GM23338 (cell line): ENCODE measurements at regions not wholly inside any gene's neighbourhood (a gene's known extent, or its start where the extent isn't known, plus 50 kb on each side); places are given as distances from the start of the nearest gene placed in this dataset.

Source experiments
- ATAC-seq: fragments of 200-7000 bp; cut with Tn5 transposase; 3 replicates; pipeline ENCODE4 v1.9.1; 2020
- DNase-seq: peaks from one replicate; pipeline ENCODE4 v3.0.0-alpha.2; 2015; ENCODE audit warnings: low spot score
- H2AFZ ChIP-seq: fragments of 200-600 bp; sonication (generic); 2 replicates; pipeline ENCODE4 v1.8.0; 2016; ENCODE audit warnings: antibody characterized with exemption, mild to moderate bottlenecking, moderate library complexity
- H3F3A ChIP-seq: fragments of 200-600 bp; sonication (generic); replicated peaks from 2 replicates; pipeline ENCODE4 v1.8.0; 2017; ENCODE audit warnings: antibody characterized with exemption, mixed run types, low read depth
- H3K27ac ChIP-seq: fragments of 200-600 bp; sonication (generic); 2 replicates; pipeline ENCODE4 v1.6.1; 2016; ENCODE audit warnings: low read depth
- H3K27me3 ChIP-seq: fragments of 200-600 bp; sonication (generic); 2 replicates; pipeline ENCODE4 v1.8.0; 2016; ENCODE audit warnings: mild to moderate bottlenecking, mixed run types, moderate library complexity; ENCODE audit not compliant: insufficient read depth
- H3K36me3 ChIP-seq: fragments of 200-600 bp; sonication (generic); 2 replicates; pipeline ENCODE4 v1.8.0; 2016; ENCODE audit warnings: mild to moderate bottlenecking; ENCODE audit not compliant: insufficient read depth
- H3K4me1 ChIP-seq: fragments of 200-600 bp; sonication (generic); 2 replicates; pipeline ENCODE4 v1.8.0; 2016; ENCODE audit warnings: mild to moderate bottlenecking, moderate library complexity; ENCODE audit not compliant: insufficient read depth
- H3K4me2 ChIP-seq: fragments of 200-600 bp; sonication (generic); 2 replicates; pipeline ENCODE4 v1.7.1; 2017; ENCODE audit warnings: mixed run types
- H3K4me3 ChIP-seq: fragments of 200-600 bp; sonication (generic); 2 replicates; pipeline ENCODE4 v1.6.1; 2016; ENCODE audit warnings: mixed run types
- H3K79me2 ChIP-seq: fragments of 200-600 bp; sonication (generic); replicated peaks from 2 replicates; pipeline ENCODE4 v1.8.0; 2017; ENCODE audit warnings: mild to moderate bottlenecking; ENCODE audit not compliant: insufficient read depth
- H3K9me2 ChIP-seq: fragments of 200-600 bp; sonication (generic); 2 replicates; pipeline ENCODE4 v1.8.0; 2017; ENCODE audit not compliant: insufficient read depth
- H4K20me1 ChIP-seq: fragments of 200-600 bp; sonication (generic); replicated peaks from 2 replicates; pipeline ENCODE4 v1.8.0; 2017; ENCODE audit warnings: mild to moderate bottlenecking; ENCODE audit not compliant: insufficient read depth
- H3K27ac Mint-ChIP-seq: 2 replicates; pipeline ENCODE4 v1.8.0; 2020; ENCODE audit warnings: inconsistent platforms, mild to moderate bottlenecking, moderate library complexity, mixed read lengths
- H3K27me3 Mint-ChIP-seq: 3 replicates; pipeline ENCODE4 v1.8.0; 2022; ENCODE audit warnings: low read depth, mild to moderate bottlenecking, moderate library complexity, mixed read lengths, inconsistent platforms; ENCODE audit not compliant: insufficient read depth, poor library complexity
- H3K36me3 Mint-ChIP-seq: 3 replicates; pipeline ENCODE4 v1.8.0; 2021; ENCODE audit warnings: low read depth, mild to moderate bottlenecking, inconsistent platforms, moderate library complexity, mixed read lengths
- H3K4me1 Mint-ChIP-seq: 3 replicates; pipeline ENCODE4 v1.8.0; 2020; ENCODE audit warnings: mild to moderate bottlenecking, inconsistent platforms, mixed read lengths
- H3K4me3 Mint-ChIP-seq: 3 replicates; pipeline ENCODE4 v1.8.0; 2021; ENCODE audit warnings: moderate library complexity, mild to moderate bottlenecking, inconsistent platforms, mixed read lengths
- H3K9me3 Mint-ChIP-seq: 3 replicates; pipeline ENCODE4 v1.8.0; 2020; ENCODE audit warnings: moderate library complexity, mild to moderate bottlenecking, inconsistent platforms, mixed read lengths
- CREB1 ChIP-seq: fragments of 250-450 bp; sonication (Bioruptor Pico); IDR thresholded peaks from 2 replicates; pipeline ENCODE4 v1.5.0; 2020; ENCODE audit warnings: low read depth, mild to moderate bottlenecking, moderate library complexity
- EZH2phosphoT487 ChIP-seq: fragments of 200-600 bp; sonication (generic); IDR thresholded peaks from one replicate; pipeline ENCODE4 v1.8.1; 2018; ENCODE audit warnings: antibody characterized with exemption; ENCODE audit not compliant: unreplicated experiment
- JUNB ChIP-seq: IDR thresholded peaks from one replicate; pipeline ENCODE4 v1.6.1; 2016; ENCODE audit warnings: antibody characterized with exemption; ENCODE audit not compliant: unreplicated experiment
- STAT1 ChIP-seq: IDR thresholded peaks from one replicate; pipeline ENCODE4 v1.6.1; 2016; ENCODE audit warnings: antibody characterized with exemption; ENCODE audit not compliant: unreplicated experiment
- TF ChIP-seq, protein P1 (sequence below): IDR thresholded peaks from 2 replicates; pipeline ENCODE4 v1.6.1; 2016; ENCODE audit warnings: antibody characterized with exemption
- TF ChIP-seq, protein P2 (sequence below): fragments of 250-450 bp; sonication (Bioruptor Pico); IDR thresholded peaks from 2 replicates; pipeline ENCODE4 v1.5.0; 2020; ENCODE audit warnings: mild to moderate bottlenecking, moderate library complexity

DNA sequence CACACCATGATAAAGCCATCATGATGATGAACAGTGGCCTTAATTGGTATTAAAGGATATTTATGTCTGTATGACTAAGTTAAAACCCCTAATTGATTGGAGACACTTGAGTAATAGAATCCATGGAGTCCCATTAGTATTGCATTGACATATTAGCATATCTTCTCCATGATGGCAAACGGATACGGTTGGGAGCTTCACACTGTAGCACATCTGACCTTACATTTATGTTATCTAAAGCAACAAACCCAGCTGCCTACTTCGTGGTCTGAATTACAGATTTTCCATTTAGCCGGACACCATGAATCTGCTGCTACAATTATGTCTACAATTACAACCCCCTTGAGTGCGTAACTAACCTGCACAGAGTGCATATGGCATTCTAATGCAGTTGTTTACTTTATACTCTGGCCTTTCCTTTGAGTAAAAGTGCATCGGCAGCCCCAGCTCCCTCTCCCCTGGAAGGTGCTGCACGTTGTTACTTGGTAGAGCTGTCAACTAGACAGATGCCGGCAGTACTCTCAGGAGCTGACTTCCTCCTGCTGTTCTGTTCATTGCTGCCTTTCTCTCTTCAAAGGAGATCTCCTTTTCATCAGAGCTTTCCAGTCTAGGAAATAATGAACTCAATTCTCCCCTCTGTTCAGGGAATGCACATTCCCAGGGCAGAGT, 92.1 kb downstream of the LRRC30 start:
- Histone ChIP-seq H3K9me2 (no peaks in the 10 kb centered on the region), H3K4me2 (no peak overlapping the region), H3F3A (no peaks in the 10 kb centered on the region), H3K79me2 (no peaks in the 10 kb centered on the region), H2AFZ (no peak overlapping the region), H3K27ac (no peak overlapping the region), H3K4me3 (no peak overlapping the region), H3K36me3 (no peaks in the 10 kb centered on the region), H3K27me3 (no peaks in the 10 kb centered on the region), H3K4me1 (no peaks in the 10 kb centered on the region), H4K20me1 (no peaks in the 10 kb centered on the region)
- H3K9me3 Mint-ChIP-seq: no peaks in the 10 kb centered on the region
- DNase-seq (no peak), ATAC-seq (no peak)
- H3K27me3 Mint-ChIP-seq: peaks cover 6% of the 10 kb centered on the region
- H3K27ac Mint-ChIP-seq: no peak overlapping the region
- H3K4me1 Mint-ChIP-seq: peaks cover 6% of the 10 kb centered on the region
- H3K36me3 Mint-ChIP-seq: no peaks in the 10 kb centered on the region
- TF ChIP-seq, protein P1, sequence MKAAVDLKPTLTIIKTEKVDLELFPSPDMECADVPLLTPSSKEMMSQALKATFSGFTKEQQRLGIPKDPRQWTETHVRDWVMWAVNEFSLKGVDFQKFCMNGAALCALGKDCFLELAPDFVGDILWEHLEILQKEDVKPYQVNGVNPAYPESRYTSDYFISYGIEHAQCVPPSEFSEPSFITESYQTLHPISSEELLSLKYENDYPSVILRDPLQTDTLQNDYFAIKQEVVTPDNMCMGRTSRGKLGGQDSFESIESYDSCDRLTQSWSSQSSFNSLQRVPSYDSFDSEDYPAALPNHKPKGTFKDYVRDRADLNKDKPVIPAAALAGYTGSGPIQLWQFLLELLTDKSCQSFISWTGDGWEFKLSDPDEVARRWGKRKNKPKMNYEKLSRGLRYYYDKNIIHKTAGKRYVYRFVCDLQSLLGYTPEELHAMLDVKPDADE: no peak
- TF ChIP-seq, protein P2, sequence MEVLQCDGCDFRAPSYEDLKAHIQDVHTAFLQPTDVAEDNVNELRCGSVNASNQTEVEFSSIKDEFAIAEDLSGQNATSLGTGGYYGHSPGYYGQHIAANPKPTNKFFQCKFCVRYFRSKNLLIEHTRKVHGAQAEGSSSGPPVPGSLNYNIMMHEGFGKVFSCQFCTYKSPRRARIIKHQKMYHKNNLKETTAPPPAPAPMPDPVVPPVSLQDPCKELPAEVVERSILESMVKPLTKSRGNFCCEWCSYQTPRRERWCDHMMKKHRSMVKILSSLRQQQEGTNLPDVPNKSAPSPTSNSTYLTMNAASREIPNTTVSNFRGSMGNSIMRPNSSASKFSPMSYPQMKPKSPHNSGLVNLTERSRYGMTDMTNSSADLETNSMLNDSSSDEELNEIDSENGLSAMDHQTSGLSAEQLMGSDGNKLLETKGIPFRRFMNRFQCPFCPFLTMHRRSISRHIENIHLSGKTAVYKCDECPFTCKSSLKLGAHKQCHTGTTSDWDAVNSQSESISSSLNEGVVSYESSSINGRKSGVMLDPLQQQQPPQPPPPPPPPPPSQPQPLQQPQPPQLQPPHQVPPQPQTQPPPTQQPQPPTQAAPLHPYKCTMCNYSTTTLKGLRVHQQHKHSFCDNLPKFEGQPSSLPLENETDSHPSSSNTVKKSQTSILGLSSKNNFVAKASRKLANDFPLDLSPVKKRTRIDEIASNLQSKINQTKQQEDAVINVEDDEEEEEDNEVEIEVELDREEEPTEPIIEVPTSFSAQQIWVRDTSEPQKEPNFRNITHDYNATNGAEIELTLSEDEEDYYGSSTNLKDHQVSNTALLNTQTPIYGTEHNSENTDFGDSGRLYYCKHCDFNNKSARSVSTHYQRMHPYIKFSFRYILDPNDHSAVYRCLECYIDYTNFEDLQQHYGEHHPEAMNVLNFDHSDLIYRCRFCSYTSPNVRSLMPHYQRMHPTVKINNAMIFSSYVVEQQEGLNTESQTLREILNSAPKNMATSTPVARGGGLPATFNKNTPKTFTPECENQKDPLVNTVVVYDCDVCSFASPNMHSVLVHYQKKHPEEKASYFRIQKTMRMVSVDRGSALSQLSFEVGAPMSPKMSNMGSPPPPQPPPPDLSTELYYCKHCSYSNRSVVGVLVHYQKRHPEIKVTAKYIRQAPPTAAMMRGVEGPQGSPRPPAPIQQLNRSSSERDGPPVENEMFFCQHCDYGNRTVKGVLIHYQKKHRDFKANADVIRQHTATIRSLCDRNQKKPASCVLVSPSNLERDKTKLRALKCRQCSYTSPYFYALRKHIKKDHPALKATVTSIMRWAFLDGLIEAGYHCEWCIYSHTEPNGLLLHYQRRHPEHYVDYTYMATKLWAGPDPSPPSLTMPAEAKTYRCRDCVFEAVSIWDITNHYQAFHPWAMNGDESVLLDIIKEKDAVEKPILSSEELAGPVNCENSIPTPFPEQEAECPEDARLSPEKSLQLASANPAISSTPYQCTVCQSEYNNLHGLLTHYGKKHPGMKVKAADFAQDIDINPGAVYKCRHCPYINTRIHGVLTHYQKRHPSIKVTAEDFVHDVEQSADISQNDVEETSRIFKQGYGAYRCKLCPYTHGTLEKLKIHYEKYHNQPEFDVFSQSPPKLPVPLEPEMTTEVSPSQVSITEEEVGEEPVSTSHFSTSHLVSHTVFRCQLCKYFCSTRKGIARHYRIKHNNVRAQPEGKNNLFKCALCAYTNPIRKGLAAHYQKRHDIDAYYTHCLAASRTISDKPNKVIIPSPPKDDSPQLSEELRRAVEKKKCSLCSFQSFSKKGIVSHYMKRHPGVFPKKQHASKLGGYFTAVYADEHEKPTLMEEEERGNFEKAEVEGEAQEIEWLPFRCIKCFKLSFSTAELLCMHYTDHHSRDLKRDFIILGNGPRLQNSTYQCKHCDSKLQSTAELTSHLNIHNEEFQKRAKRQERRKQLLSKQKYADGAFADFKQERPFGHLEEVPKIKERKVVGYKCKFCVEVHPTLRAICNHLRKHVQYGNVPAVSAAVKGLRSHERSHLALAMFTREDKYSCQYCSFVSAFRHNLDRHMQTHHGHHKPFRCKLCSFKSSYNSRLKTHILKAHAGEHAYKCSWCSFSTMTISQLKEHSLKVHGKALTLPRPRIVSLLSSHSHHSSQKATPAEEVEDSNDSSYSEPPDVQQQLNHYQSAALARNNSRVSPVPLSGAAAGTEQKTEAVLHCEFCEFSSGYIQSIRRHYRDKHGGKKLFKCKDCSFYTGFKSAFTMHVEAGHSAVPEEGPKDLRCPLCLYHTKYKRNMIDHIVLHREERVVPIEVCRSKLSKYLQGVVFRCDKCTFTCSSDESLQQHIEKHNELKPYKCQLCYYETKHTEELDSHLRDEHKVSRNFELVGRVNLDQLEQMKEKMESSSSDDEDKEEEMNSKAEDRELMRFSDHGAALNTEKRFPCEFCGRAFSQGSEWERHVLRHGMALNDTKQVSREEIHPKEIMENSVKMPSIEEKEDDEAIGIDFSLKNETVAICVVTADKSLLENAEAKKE (CRISPR knock-in tag): no peak
- TF ChIP-seq JUNB: no peak
- TF ChIP-seq CREB1 (CRISPR knock-in tag): no peak
- TF ChIP-seq EZH2phosphoT487: no peak
- no peak for TF ChIP-seq STAT1
- H3K4me3 Mint-ChIP-seq: no peak overlapping the region
